GM13976 (cell line): ENCODE measurements at regions not wholly inside any gene's neighbourhood (a gene's known extent, or its start where the extent isn't known, plus 50 kb on each side); places are given as distances from the start of the nearest gene placed in this dataset.

Experiments used
- DNase-seq: peaks from one replicate; pipeline ENCODE4 v3.0.0; 2012; ENCODE audit warnings: low spot score
- in situ Hi-C: fragments of 300-500 bp; cut with MboI; formaldehyde crosslinking; loops from one replicate; pipeline ENCODE4 v1.12.0; 2022; ENCODE audit warnings: low sequenced_read_pairs, mixed read lengths, inconsistent platforms; ENCODE audit not compliant: unreplicated experiment
- TF ChIP-seq, protein P1 (sequence below): IDR thresholded peaks from 2 replicates; pipeline ENCODE4 v1.5.1; 2012; ENCODE audit warnings: borderline replicate concordance, mild to moderate bottlenecking; ENCODE audit not compliant: insufficient read depth; ENCODE audit errors: extremely low read depth, missing control alignments, control extremely low read depth

DNA sequence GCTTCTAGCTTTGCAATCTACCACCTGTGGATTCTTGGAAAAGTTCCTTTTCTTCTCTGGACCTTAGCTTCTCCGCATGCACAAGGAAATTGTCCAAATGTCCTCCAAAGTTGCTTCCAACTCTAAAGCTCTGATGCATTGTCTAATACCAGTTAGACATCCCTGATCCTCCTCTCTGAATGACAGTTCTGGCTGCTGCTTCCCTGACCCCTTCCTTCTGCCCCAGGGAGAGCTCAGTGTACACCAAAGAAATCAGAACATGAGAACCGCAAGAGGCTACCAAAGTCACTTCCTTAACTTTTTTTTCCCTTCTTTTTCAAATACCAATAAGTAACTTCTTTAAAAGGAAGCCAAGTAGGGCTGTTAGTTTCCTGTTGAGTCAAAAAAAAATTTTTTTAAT is 79.7 kb upstream of the CES5A start:
- no peak for DNase-seq
- TF ChIP-seq, protein P1, sequence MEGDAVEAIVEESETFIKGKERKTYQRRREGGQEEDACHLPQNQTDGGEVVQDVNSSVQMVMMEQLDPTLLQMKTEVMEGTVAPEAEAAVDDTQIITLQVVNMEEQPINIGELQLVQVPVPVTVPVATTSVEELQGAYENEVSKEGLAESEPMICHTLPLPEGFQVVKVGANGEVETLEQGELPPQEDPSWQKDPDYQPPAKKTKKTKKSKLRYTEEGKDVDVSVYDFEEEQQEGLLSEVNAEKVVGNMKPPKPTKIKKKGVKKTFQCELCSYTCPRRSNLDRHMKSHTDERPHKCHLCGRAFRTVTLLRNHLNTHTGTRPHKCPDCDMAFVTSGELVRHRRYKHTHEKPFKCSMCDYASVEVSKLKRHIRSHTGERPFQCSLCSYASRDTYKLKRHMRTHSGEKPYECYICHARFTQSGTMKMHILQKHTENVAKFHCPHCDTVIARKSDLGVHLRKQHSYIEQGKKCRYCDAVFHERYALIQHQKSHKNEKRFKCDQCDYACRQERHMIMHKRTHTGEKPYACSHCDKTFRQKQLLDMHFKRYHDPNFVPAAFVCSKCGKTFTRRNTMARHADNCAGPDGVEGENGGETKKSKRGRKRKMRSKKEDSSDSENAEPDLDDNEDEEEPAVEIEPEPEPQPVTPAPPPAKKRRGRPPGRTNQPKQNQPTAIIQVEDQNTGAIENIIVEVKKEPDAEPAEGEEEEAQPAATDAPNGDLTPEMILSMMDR, result no peak
- in situ Hi-C loops, result no loop called here

DNA sequence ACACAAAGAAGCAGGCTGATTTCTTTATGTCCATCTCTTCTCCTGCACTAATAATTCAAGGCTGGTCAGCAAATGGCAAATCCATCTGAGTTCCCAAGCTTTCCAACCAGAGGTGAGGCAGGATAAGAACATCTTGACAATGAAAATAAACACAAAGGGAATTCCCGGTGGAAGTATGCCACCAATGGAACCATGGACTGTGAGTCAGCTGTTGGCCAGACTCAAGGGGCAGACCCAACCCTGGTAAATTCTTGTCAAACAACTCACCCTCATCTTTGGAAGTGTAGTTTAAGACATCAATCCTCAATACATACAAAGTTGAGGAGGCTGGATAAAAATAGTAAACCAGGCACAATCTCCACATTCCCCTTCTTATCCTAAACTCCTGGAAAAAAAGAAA is 74.3 kb upstream of the CES5A start:
- DNase-seq, result no peak
- TF ChIP-seq, protein P1, result no peak
- in situ Hi-C loops, result loop anchor here (10.0 kb wide), 1 partner anchor 365 kb away; no protein-coding TSS in a partner anchor

- in situ Hi-C loops, result loop anchor here (10.0 kb wide), 1 partner anchor 367 kb away; no protein-coding TSS in a partner anchor
- TF ChIP-seq, protein P1, result no peak
- DNase-seq, result no peak
Measured at GRCh38 chr16:55948230-55948629, 73.1 kb upstream of the CES5A start.

- no peak for DNase-seq
- in situ Hi-C loops, result loop anchor here (10.0 kb wide), 1 partner anchor 367 kb away; no protein-coding TSS in a partner anchor
- TF ChIP-seq, protein P1, result no peak
Measured at GRCh38 chr16:55947366-55947765, 72.2 kb upstream of the CES5A start.

- peak; percentile 22 for DNase-seq
- in situ Hi-C loops, result loop anchor here (10.0 kb wide), 1 partner anchor 370 kb away; no protein-coding TSS in a partner anchor
- TF ChIP-seq, protein P1, result peak; percentile 90
Measured at GRCh38 chr16:55944377-55944802, 69.2 kb upstream of the CES5A start.

DNA sequence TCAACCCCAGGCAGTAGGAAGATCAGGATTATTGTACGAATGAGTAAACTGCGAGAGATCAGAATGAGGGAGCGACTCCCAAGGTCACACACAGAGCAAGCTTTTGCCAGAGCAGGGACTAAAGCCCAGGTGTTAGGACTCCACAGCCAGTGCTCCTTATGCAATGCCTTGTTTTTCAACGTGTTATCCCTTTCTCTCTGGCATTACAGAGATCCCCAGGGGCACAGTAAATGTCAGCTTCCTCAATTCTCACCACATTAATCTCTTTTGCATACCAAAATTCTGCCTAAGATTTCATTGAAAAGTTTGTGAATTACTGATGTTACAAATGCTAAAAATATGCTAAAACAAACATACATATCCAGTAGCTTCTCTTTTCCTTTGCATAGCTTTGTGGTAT is 68.1 kb upstream of the CES5A start:
- DNase-seq, result no peak
- in situ Hi-C loops, result loop anchor here (10.0 kb wide), 1 partner anchor 372 kb away; no protein-coding TSS in a partner anchor
- TF ChIP-seq, protein P1, result no peak

- TF ChIP-seq, protein P1, result no peak
- in situ Hi-C loops, result loop anchor here (10.0 kb wide), 1 partner anchor 372 kb away; no protein-coding TSS in a partner anchor
- no peak for DNase-seq
Measured at GRCh38 chr16:55942821-55943220, 67.6 kb upstream of the CES5A start.
